Natural killer cell (primary cell): ENCODE measurements at regions not wholly inside any gene's neighbourhood (a gene's known extent, or its start where the extent isn't known, plus 50 kb on each side); places are given as distances from the start of the nearest gene placed in this dataset.

Source experiments
- ATAC-seq, 3 donors: fragments of 150-1000 bp in 2 of 3; fragments of 200-7000 bp in 1 of 3; cut with Tn5 transposase; 1 replicate in 1 of 3; 2 replicates in 2 of 3; pipeline ENCODE4 v1.10.0; 2021; ENCODE audit warnings: mild to moderate bottlenecking in 2 of 3, moderate library complexity in 2 of 3
- DNase-seq, 2 donors: peaks; one replicate each; pipeline versions ENCODE4 v3.0.0 to v3.0.0-alpha.2; 2013 to 2021; ENCODE audit warnings: mixed read lengths in 1 of 2
- H3K27ac ChIP-seq: one replicate; pipeline ENCODE4 v1.5.1; 2013; ENCODE audit warnings: mild to moderate bottlenecking, low read length
- H3K27me3 ChIP-seq: one replicate; pipeline ENCODE4 v1.6.1; 2013; ENCODE audit warnings: low read length; ENCODE audit not compliant: control insufficient read depth, insufficient read depth
- H3K36me3 ChIP-seq: one replicate; pipeline ENCODE4 v1.6.1; 2013; ENCODE audit warnings: low read length; ENCODE audit not compliant: control insufficient read depth, insufficient read depth
- H3K4me1 ChIP-seq: one replicate; pipeline ENCODE4 v1.6.1; 2013; ENCODE audit warnings: low read length; ENCODE audit not compliant: control insufficient read depth, insufficient read depth
- H3K4me3 ChIP-seq: one replicate; pipeline ENCODE4 v1.5.1; 2013; ENCODE audit warnings: low read length
- H3K9me3 ChIP-seq: one replicate; pipeline ENCODE4 v1.6.1; 2013; ENCODE audit warnings: low read length; ENCODE audit not compliant: control insufficient read depth, insufficient read depth
- H3K27ac Mint-ChIP-seq, 2 donors: one replicate each; pipeline ENCODE4 v1.8.0; 2022; ENCODE audit warnings: mild to moderate bottlenecking in 2 of 2, mixed read lengths in 2 of 2, moderate library complexity in 1 of 2
- H3K27me3 Mint-ChIP-seq, 2 donors: one replicate each; pipeline ENCODE4 v1.8.0; 2022; ENCODE audit warnings: low read depth in 2 of 2, mixed read lengths in 2 of 2
- H3K36me3 Mint-ChIP-seq: one replicate; pipeline ENCODE4 v1.8.0; 2022; ENCODE audit warnings: mixed read lengths
- H3K4me1 Mint-ChIP-seq, 2 donors: one replicate each; pipeline ENCODE4 v1.8.0; 2022; ENCODE audit warnings: mixed read lengths in 2 of 2
- H3K4me3 Mint-ChIP-seq: one replicate; pipeline ENCODE4 v1.8.0; 2022; ENCODE audit warnings: mild to moderate bottlenecking, moderate library complexity, mixed read lengths
- H3K9me3 Mint-ChIP-seq, 2 donors: one replicate each; pipeline ENCODE4 v1.8.0; 2022; ENCODE audit warnings: mixed read lengths in 2 of 2
- CTCF ChIP-seq: fragments of 200-600 bp; IDR thresholded peaks from one replicate; pipeline ENCODE4 v1.8.0; 2022; ENCODE audit warnings: antibody characterized with exemption
- WGBS: methylation state at CpG from one replicate; pipeline ENCODE4 v1.1.7; 2013; ENCODE audit warnings: missing lambda C conversion rate; ENCODE audit not compliant: insufficient coverage; 5-methylcytosine and 5-hydroxymethylcytosine counted together
- intact Hi-C: fragments of 100-400 bp; cut with micrococcal nuclease; formaldehyde crosslinking; loops from one replicate; pipeline ENCODE4 v1.14.2; 2022

DNA sequence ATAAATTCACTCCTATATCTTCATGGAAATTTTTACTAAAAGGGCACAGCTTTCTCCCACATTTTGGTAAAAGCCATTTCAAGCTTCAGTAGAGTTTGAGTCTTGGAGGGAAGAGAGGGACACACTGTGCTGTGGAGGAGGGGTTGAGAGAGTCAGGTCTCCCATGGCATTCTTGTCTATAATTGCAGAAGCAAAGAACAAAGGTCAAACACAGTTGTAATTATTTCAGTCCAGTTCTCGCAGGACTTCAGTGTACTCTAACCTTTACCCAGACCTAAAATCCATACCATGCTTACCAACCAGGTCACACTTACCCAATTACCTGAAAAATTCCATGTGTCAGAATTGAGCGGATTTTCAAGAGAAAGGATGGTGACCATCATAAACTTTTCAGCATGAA is 298.4 kb downstream of the XPNPEP1 start:
- H3K27ac ChIP-seq: no peak overlapping the region
- Mint-ChIP-seq H3K27ac (no peak overlapping the region), H3K9me3 (peaks cover 6 to 12% of the 10 kb centered on the region in 2 donors), H3K4me1 (no peaks in the 10 kb centered on the region), H3K36me3 (no peaks in the 10 kb centered on the region), H3K4me3 (no peak overlapping the region), H3K27me3 (no peaks in the 10 kb centered on the region)
- no peak overlapping the region for H3K4me3 ChIP-seq
- TF ChIP-seq CTCF: no peak
- WGBS: 78% methylated on average over 2 of the region's 2 CpGs
- intact Hi-C loops: no loop called here
- DNase-seq (no peak), ATAC-seq (no peak)
- H3K9me3 ChIP-seq: no peaks in the 10 kb centered on the region
- H3K4me1 ChIP-seq: no peaks in the 10 kb centered on the region
- no peaks in the 10 kb centered on the region for H3K27me3 ChIP-seq
- no peaks in the 10 kb centered on the region for H3K36me3 ChIP-seq

DNA sequence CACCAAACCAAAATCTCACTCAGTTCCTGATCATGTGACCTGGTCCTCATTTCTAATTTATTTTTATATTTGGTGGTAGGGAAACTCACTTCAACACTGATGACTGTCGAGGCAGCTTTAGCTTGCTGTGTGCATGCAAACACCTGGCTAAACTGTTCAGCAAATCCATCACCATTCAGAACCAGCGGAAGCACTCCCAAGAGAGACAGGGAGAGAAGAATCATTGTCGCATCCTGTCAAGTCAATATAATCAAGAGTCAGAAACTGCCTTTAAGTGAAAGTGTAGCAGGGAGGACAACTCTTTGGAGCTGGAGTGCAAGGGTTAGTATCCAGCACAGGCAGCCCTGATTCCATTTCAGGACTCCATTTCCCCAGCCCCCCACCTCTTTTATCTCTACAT is 300.7 kb downstream of the XPNPEP1 start:
- ATAC-seq (no peak), DNase-seq (no peak)
- intact Hi-C loops: no loop called here
- H3K27ac ChIP-seq: no peak overlapping the region
- H3K4me3 ChIP-seq: no peak overlapping the region
- Mint-ChIP-seq H3K36me3 (no peaks in the 10 kb centered on the region), H3K9me3 (peaks cover 2 to 9% of the 10 kb centered on the region in 2 donors), H3K27me3 (no peaks in the 10 kb centered on the region), H3K4me3 (no peak overlapping the region), H3K4me1 (no peaks in the 10 kb centered on the region), H3K27ac (no peak overlapping the region)
- no peaks in the 10 kb centered on the region for H3K36me3 ChIP-seq
- no peak for TF ChIP-seq CTCF
- WGBS: 83% methylated on average over 2 of the region's 3 CpGs
- no peaks in the 10 kb centered on the region for H3K4me1 ChIP-seq
- no peaks in the 10 kb centered on the region for H3K27me3 ChIP-seq
- no peaks in the 10 kb centered on the region for H3K9me3 ChIP-seq

DNA sequence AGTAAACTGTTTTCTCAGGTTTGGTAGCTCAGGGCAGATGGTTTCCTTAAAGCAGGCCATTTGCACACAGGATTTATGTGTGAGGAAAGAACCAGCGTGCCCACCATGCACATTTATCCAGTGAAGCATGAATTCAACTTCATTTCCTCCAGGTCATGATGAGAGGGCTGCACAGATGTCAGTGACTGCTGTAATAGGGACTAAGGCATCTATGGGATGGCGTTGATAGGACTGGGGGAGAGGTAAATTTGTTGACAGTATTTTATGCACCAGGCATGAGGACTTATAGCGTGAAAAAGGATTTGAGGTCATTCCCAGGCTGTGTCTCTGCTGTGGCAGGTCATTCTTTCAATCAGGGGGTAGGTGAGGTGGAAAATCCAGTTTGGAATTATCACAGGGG is 302.9 kb downstream of the XPNPEP1 start:
- no peaks in the 10 kb centered on the region for H3K4me1 ChIP-seq
- intact Hi-C loops: no loop called here
- H3K4me3 ChIP-seq: no peak overlapping the region
- WGBS: 47% methylated on average over 3 of the region's 3 CpGs
- Mint-ChIP-seq H3K4me3 (no peak overlapping the region), H3K27me3 (no peaks in the 10 kb centered on the region), H3K9me3 (peaks cover 2 to 10% of the 10 kb centered on the region in 2 donors), H3K36me3 (no peaks in the 10 kb centered on the region), H3K4me1 (no peaks in the 10 kb centered on the region), H3K27ac (no peak overlapping the region)
- DNase-seq: no peak
- no peak overlapping the region for H3K27ac ChIP-seq
- no peak for TF ChIP-seq CTCF
- no peaks in the 10 kb centered on the region for H3K36me3 ChIP-seq
- no peak for ATAC-seq
- H3K9me3 ChIP-seq: no peaks in the 10 kb centered on the region
- H3K27me3 ChIP-seq: no peaks in the 10 kb centered on the region

- intact Hi-C loops: no loop called here
- Mint-ChIP-seq H3K27me3 (no peaks in the 10 kb centered on the region), H3K27ac (no peak overlapping the region), H3K36me3 (no peaks in the 10 kb centered on the region), H3K9me3 (peaks cover 2 to 10% of the 10 kb centered on the region in 2 donors), H3K4me1 (no peaks in the 10 kb centered on the region), H3K4me3 (no peak overlapping the region)
- H3K36me3 ChIP-seq: no peaks in the 10 kb centered on the region
- WGBS: no CpG with 5 or more reads among the region's 1 CpG
- no peak for TF ChIP-seq CTCF
- H3K4me3 ChIP-seq: no peak overlapping the region
- DNase-seq (no peak), ATAC-seq (no peak)
- H3K27ac ChIP-seq: no peak overlapping the region
- H3K4me1 ChIP-seq: no peaks in the 10 kb centered on the region
- no peaks in the 10 kb centered on the region for H3K9me3 ChIP-seq
- H3K27me3 ChIP-seq: no peaks in the 10 kb centered on the region
These were observed 303.4 kb downstream of the XPNPEP1 start for GRCh38 chr10:109619914-109620313.
